ENCODE measurements at regions not wholly inside any gene's neighbourhood (a gene's known extent, or its start where the extent isn't known, plus 50 kb on each side); places are given as distances from the start of the nearest gene placed in this dataset.

DNA sequence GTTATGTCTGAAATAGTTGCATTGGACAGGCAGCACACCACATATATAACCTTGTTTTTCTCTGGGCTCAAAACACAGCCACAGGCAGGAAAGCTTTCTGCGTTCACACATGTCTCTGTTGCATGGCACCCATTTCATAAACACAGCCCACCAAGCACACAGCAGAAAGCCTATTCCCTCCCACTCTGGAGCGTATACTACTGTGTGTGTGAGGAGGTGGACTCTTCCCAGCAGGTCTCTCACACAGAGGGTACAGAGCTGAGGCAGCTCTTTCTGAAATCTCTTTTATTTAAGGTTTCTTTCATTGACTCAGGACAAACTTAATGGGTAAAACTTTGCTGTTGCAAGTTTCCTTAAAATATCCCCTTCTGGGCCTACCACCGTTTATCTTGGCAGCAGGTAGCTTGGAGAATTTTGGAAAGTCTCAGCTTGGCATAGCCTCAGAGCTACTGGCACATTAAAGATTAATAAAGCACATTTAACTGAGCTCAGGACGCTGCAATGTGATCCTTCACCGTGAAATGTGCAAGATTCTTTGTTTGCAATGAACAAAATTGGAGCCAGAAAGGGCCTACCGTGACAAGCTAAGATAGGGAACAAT, 105.1 kb upstream of the NCKAP5 start (continued):
- no peak for TF ChIP-seq MAZ (IDR thresholded peaks at IDR 0.05; ENCODE audit: borderline replicate concordance, low read depth, low read length)

DNA sequence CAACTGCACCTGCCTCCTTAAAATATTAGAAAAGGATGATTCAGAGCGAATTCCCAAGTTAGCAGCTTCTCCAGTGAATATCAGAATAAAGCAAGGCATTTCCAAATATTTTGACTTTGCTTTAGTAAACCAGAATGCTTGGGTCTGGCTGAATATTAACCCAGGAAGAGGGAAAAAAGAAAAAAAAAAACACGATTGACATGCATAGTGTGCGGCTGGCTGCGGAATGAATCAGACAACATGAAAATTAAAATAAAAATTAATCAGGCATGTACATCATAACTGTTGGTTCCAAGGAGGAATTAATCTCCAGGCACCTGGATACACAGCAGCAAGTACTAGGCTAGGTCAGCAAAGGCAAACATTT, 105.8 kb upstream of the NCKAP5 start:
- ChIA-PET POLR2A (ENCODE audit: unreplicated experiment) (interaction anchor here (0.6 kb wide), 1 partner anchor 407 kb away, joined by 4 read pairs; no protein-coding TSS in a partner anchor), CTCF (interaction anchor here (1.0 to 1.4 kb wide), 2 partner anchors 21 to 23 kb away, joined by 3 to 4 read pairs; no protein-coding TSS in a partner anchor)
- in situ Hi-C loops (cut with MboI; ENCODE audit: low sequenced_read_pairs), result no loop called here
- Histone ChIP-seq H3K4me2 (ENCODE audit: low read depth, low read length) (peak overlapping the region; percentile 89), H4K91ac (ENCODE audit: insufficient read depth, low read depth, low read length) (peak overlapping the region; percentile 96), H3K27ac (ENCODE audit: insufficient read depth, low read length) (peak overlapping the region; percentile 96; the same call in 1 of the 2 replicates), H4K20me1 (ENCODE audit: insufficient read depth, low read length) (no peaks in the 10 kb centered on the region), H3K18ac (ENCODE audit: low read depth, low read length) (peak overlapping the region; percentile 96), H3K4me3 (ENCODE audit: insufficient read depth, low read depth, low read length) (peak overlapping the region; percentile 41; the same call in 1 of the 2 replicates), H3K4ac (ENCODE audit: low read depth, low read length) (peak overlapping the region; percentile 92), H3K9me1 (ENCODE audit: insufficient read depth, low read length) (peaks cover 13% of the 10 kb centered on the region), H2BK5ac (ENCODE audit: low read depth, low read length, poor library complexity, severe bottlenecking) (peak overlapping the region; percentile 91), H3K27me3 (ENCODE audit: control insufficient read depth, insufficient read depth, low read length) (no peaks in the 10 kb centered on the region), H3K23ac (ENCODE audit: low read depth, low read length) (peak overlapping the region; percentile 95; the same call in 1 of the 2 replicates), H3K56ac (ENCODE audit: extremely low read depth, insufficient read depth, low read length) (peak overlapping the region; percentile 96; the same call in 1 of the 2 replicates), H4K5ac (ENCODE audit: low read depth, low read length) (peak overlapping the region; percentile 81), H2AFZ (replicated peaks; ENCODE audit: low read length, poor library complexity) (peak overlapping the region; percentile 84), H2AK9ac (replicated peaks; ENCODE audit: low read depth, low read length, poor library complexity) (no peak overlapping the region), H3K9me3 (ENCODE audit: control insufficient read depth, insufficient read depth, low read length) (peaks cover under 1% of the 10 kb centered on the region; the same call in 1 of the 2 replicates), H3K36me3 (ENCODE audit: control insufficient read depth, insufficient read depth, low read length) (no peaks in the 10 kb centered on the region), H4K8ac (ENCODE audit: low read depth in 2 of 2, low read length in 2 of 2) (peak overlapping the region; percentile 55 to 93; a peak in 3 of 4 replicates), H2BK20ac (ENCODE audit: low read depth, low read length) (peak overlapping the region; percentile 95), H2AK5ac (ENCODE audit: low read depth, low read length) (peak overlapping the region; percentile 75; the same call in 1 of the 2 replicates), H2BK120ac (ENCODE audit: low read depth, low read length) (peak overlapping the region; percentile 98), H3K14ac (replicated peaks; ENCODE audit: low read depth, low read length) (peak overlapping the region; percentile 95), H2BK15ac (ENCODE audit: low read depth, low read length) (peak overlapping the region; percentile 75; the same call in 2 of the 3 replicates), H3K79me1 (ENCODE audit: low read depth in 1 of 2, low read length in 2 of 2) (0 out of 4 replicates have a peak, but pooled peaks cover 0 to 9% of the 10 kb centered on the region in 2 experiments), H3K9ac (ENCODE audit: low read depth, low read length) (peak overlapping the region; percentile 88), H3K4me1 (ENCODE audit: control insufficient read depth, insufficient read depth, low read length) (peaks cover 20% of the 10 kb centered on the region)
- dilution Hi-C loops (cut with HindIII; ENCODE audit: low sequenced_read_pairs, unreplicated experiment), result no loop called here
- no TSS peak for BruUV-seq (replicated peaks)
- no peak for ATAC-seq (ENCODE audit: low read depth)
- intact Hi-C loops (cut with micrococcal nuclease), result loop anchor here (1.0 to 10.0 kb wide), 4 partner anchors 81 to 409 kb away; partner anchors contain the start of gene NCKAP5
- no CpG with 5 or more reads among the region's 4 CpGs for WGBS, 2 experiments (ENCODE audit: extremely low coverage in 2 of 2, insufficient read length in 1 of 2)
- DNase-seq, result no peak
- TF ChIP-seq, protein P1, sequence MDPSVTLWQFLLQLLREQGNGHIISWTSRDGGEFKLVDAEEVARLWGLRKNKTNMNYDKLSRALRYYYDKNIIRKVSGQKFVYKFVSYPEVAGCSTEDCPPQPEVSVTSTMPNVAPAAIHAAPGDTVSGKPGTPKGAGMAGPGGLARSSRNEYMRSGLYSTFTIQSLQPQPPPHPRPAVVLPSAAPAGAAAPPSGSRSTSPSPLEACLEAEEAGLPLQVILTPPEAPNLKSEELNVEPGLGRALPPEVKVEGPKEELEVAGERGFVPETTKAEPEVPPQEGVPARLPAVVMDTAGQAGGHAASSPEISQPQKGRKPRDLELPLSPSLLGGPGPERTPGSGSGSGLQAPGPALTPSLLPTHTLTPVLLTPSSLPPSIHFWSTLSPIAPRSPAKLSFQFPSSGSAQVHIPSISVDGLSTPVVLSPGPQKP (IDR thresholded peaks at IDR 0.05; ENCODE audit: borderline replicate concordance, low read depth, low read length), result no peak
- TF ChIP-seq CHD1 (IDR thresholded peaks at IDR 0.05; ENCODE audit: low read depth, low read length), result no peak
- no peak for TF ChIP-seq MAFK (IDR thresholded peaks at IDR 0.05; ENCODE audit: low read depth, low read length)
- TF ChIP-seq RAD21 (IDR thresholded peaks at IDR 0.05; ENCODE audit: low read length), result no peak
- no peak for TF ChIP-seq BHLHE40 (IDR thresholded peaks at IDR 0.05; ENCODE audit: low read depth, low read length)
- no peak for TF ChIP-seq NFE2L2 (IDR thresholded peaks at IDR 0.05; ENCODE audit: low read depth, low read length)
- TF ChIP-seq FOS (IDR thresholded peaks at IDR 0.05; ENCODE audit: low read depth, low read length), result no peak
- TF ChIP-seq MXI1 (IDR thresholded peaks at IDR 0.05; ENCODE audit: borderline replicate concordance, low read depth, low read length), result no peak
- TF ChIP-seq SMC3 (IDR thresholded peaks at IDR 0.05; ENCODE audit: low read depth, low read length), result no peak
- no peak for TF ChIP-seq CEBPB (IDR thresholded peaks at IDR 0.05; ENCODE audit: low read depth, low read length)
- TF ChIP-seq, protein P2, sequence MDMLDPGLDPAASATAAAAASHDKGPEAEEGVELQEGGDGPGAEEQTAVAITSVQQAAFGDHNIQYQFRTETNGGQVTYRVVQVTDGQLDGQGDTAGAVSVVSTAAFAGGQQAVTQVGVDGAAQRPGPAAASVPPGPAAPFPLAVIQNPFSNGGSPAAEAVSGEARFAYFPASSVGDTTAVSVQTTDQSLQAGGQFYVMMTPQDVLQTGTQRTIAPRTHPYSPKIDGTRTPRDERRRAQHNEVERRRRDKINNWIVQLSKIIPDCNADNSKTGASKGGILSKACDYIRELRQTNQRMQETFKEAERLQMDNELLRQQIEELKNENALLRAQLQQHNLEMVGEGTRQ (IDR thresholded peaks at IDR 0.05; ENCODE audit: low read depth, low read length), result no peak
- TF ChIP-seq RCOR1 (IDR thresholded peaks at IDR 0.05; ENCODE audit: insufficient replicate concordance, low read length), result no peak
- TF ChIP-seq MAZ (IDR thresholded peaks at IDR 0.05; ENCODE audit: borderline replicate concordance, low read depth, low read length), result no peak
- no peak for TF ChIP-seq POLR2A (IDR thresholded peaks at IDR 0.05; ENCODE audit: low read depth, low read length)
- no peak for TF ChIP-seq RFX5 (IDR thresholded peaks at IDR 0.05; ENCODE audit: low read depth, low read length)
